Liver (tissue), 8 donors: ENCODE measurements at regions not wholly inside any gene's neighbourhood (a gene's known extent, or its start where the extent isn't known, plus 50 kb on each side); places are given as distances from the start of the nearest gene placed in this dataset.

ENCODE experiments used
- DNase-seq: peaks from one replicate; pipeline ENCODE4 v3.0.0-alpha.2; 2017; ENCODE audit warnings: low spot score
- H3K27ac ChIP-seq, 2 donors: one replicate each; pipeline ENCODE4 v1.7.0; 2013; ENCODE audit warnings: inconsistent platforms in 2 of 2, low read length in 2 of 2, control low read depth in 1 of 2, low read depth in 1 of 2, mild to moderate bottlenecking in 1 of 2
- H3K27me3 ChIP-seq, 4 donors: one replicate each; pipeline versions ENCODE4 v1.6.1 to v1.7.0; 2013; ENCODE audit warnings: low read length in 3 of 4, inconsistent platforms in 1 of 4, mild to moderate bottlenecking in 1 of 4, moderate library complexity in 1 of 4; ENCODE audit not compliant: control insufficient read depth in 4 of 4, insufficient read depth in 4 of 4
- H3K36me3 ChIP-seq, 4 donors: one replicate each; pipeline versions ENCODE4 v1.6.1 to v1.7.0; 2013; ENCODE audit warnings: low read length in 3 of 4, mild to moderate bottlenecking in 3 of 4, low read depth in 1 of 4, moderate library complexity in 1 of 4; ENCODE audit not compliant: control insufficient read depth in 4 of 4, insufficient read depth in 3 of 4
- H3K4me1 ChIP-seq, 4 donors: one replicate each; pipeline versions ENCODE4 v1.6.1 to v1.7.0; 2013; ENCODE audit warnings: low read length in 3 of 4, mild to moderate bottlenecking in 3 of 4, moderate library complexity in 1 of 4; ENCODE audit not compliant: control insufficient read depth in 4 of 4, insufficient read depth in 4 of 4
- H3K4me3 ChIP-seq, 3 donors: one replicate each; pipeline versions ENCODE4 v1.6.1 to v1.7.0; 2013; ENCODE audit warnings: low read length in 3 of 3, control low read depth in 1 of 3, low read depth in 1 of 3, mild to moderate bottlenecking in 1 of 3
- H3K9ac ChIP-seq, 2 donors: one replicate each; pipeline ENCODE4 v1.7.0; 2013; ENCODE audit warnings: low read length in 2 of 2, mild to moderate bottlenecking in 2 of 2, moderate library complexity in 2 of 2, control low read depth in 1 of 2, low read depth in 1 of 2
- H3K9me3 ChIP-seq, 4 donors: one replicate each; pipeline versions ENCODE4 v1.6.1 to v1.7.0; 2013; ENCODE audit warnings: low read length in 3 of 4; ENCODE audit not compliant: control insufficient read depth in 4 of 4
- EGR1 ChIP-seq, 2 donors: IDR thresholded peaks; 2 replicates each; pipeline ENCODE4 v1.6.1; 2016 to 2018; ENCODE audit warnings: antibody characterized with exemption in 2 of 2, low read depth in 2 of 2
- FOXA1 ChIP-seq: IDR thresholded peaks from 2 replicates; pipeline ENCODE4 v1.6.1; 2016; ENCODE audit warnings: antibody characterized with exemption
- FOXA2 ChIP-seq: IDR thresholded peaks from 2 replicates; pipeline ENCODE4 v1.6.1; 2016; ENCODE audit warnings: antibody characterized with exemption
- GABPA ChIP-seq, 2 donors: IDR thresholded peaks in 1 of 2; conservative IDR thresholded peaks in 1 of 2; 2 replicates each; pipeline ENCODE4 v1.6.1; 2016; ENCODE audit warnings: antibody characterized with exemption in 2 of 2, mild to moderate bottlenecking in 1 of 2, moderate library complexity in 1 of 2
- HNF4A ChIP-seq, 2 donors: conservative IDR thresholded peaks; 2 replicates each; pipeline ENCODE4 v1.6.1; 2016; ENCODE audit warnings: antibody characterized with exemption in 2 of 2, mild to moderate bottlenecking in 2 of 2
- HNF4G ChIP-seq: IDR thresholded peaks from 2 replicates; pipeline ENCODE4 v1.6.1; 2016; ENCODE audit warnings: antibody characterized with exemption
- JUND ChIP-seq, 2 donors: IDR thresholded peaks; 2 replicates each; pipeline ENCODE4 v1.6.1; 2016; ENCODE audit warnings: antibody characterized with exemption in 2 of 2
- MAX ChIP-seq: IDR thresholded peaks from 2 replicates; pipeline ENCODE4 v1.6.1; 2016; ENCODE audit warnings: antibody characterized with exemption
- NR2F2 ChIP-seq: IDR thresholded peaks from 2 replicates; pipeline ENCODE4 v1.6.1; 2016; ENCODE audit warnings: antibody characterized with exemption
- RAD21 ChIP-seq, 2 donors: IDR thresholded peaks; 2 replicates each; pipeline ENCODE4 v1.6.1; 2016; ENCODE audit warnings: antibody characterized with exemption in 2 of 2, mild to moderate bottlenecking in 2 of 2
- RXRA ChIP-seq, 2 donors: IDR thresholded peaks; 2 replicates each; pipeline ENCODE4 v1.6.1; 2017 to 2018; ENCODE audit warnings: antibody characterized with exemption in 2 of 2, mild to moderate bottlenecking in 1 of 2
- SP1 ChIP-seq: IDR thresholded peaks from 2 replicates; pipeline ENCODE4 v1.6.1; 2018; ENCODE audit warnings: antibody characterized with exemption, mild to moderate bottlenecking
- TAF1 ChIP-seq: conservative IDR thresholded peaks from 2 replicates; pipeline ENCODE4 v1.6.1; 2016; ENCODE audit warnings: antibody characterized with exemption, mild to moderate bottlenecking
- YY1 ChIP-seq: IDR thresholded peaks from 2 replicates; pipeline ENCODE4 v1.6.1; 2016; ENCODE audit warnings: antibody characterized with exemption, mild to moderate bottlenecking
- WGBS: extraction: QIAGEN DNeasy Blood & Tissue Kit; methylation state at CpG from one replicate; pipeline ENCODE4 v1.1.7; 2013; 5-methylcytosine and 5-hydroxymethylcytosine counted together
- TF ChIP-seq, protein P1 (sequence below): fragments of 150-350 bp; IDR thresholded peaks from 2 replicates; pipeline ENCODE4 v1.5.1; 2017; ENCODE audit warnings: improper control_type of control experiment, low read depth, low read length; ENCODE audit not compliant: missing input control
- TF ChIP-seq, protein P2 (sequence below): IDR thresholded peaks from 2 replicates; pipeline ENCODE4 v1.6.1; 2016; ENCODE audit warnings: antibody characterized with exemption
- TF ChIP-seq, protein P3 (sequence below): IDR thresholded peaks from 2 replicates; pipeline ENCODE4 v1.6.1; 2016; ENCODE audit warnings: antibody characterized with exemption
- TF ChIP-seq, protein P4 (sequence below): IDR thresholded peaks from 2 replicates; pipeline ENCODE4 v1.6.1; 2016; ENCODE audit warnings: antibody characterized with exemption, mild to moderate bottlenecking
- donor health status: healthy.
- donor health status: healthy.
- donor health status: healthy.
- donor health status: healthy.
- donor health status: healthy.

- WGBS = 93% methylated on average over 7 of the region's 7 CpGs
- DNase-seq = no peak
- no peaks in the 10 kb centered on the region for H3K36me3 ChIP-seq
- no peaks in the 10 kb centered on the region for H3K27me3 ChIP-seq
- H3K4me3 ChIP-seq = no peak overlapping the region
- no peak overlapping the region for H3K9ac ChIP-seq
- H3K27ac ChIP-seq = no peak overlapping the region
- H3K9me3 ChIP-seq = no peaks in the 10 kb centered on the region
- TF ChIP-seq NR2F2 (no peak), EGR1 (IDR thresholded peaks at IDR 0.05; ENCODE audit: low read depth in 2 of 2) (no peak), GABPA (IDR thresholded peaks at IDR 0.05 in 1 of 2, conservative IDR thresholded peaks at IDR 0.05 in 1 of 2) (no peak), SP1 (no peak), MAX (no peak), YY1 (no peak), HNF4G (no peak), HNF4A (conservative IDR thresholded peaks at IDR 0.05) (no peak), RXRA (IDR thresholded peaks at IDR 0.05) (no peak), RAD21 (IDR thresholded peaks at IDR 0.05) (no peak), FOXA1 (no peak), TAF1 (no peak), JUND (IDR thresholded peaks at IDR 0.05) (no peak), FOXA2 (no peak)
- TF ChIP-seq, protein P1, sequence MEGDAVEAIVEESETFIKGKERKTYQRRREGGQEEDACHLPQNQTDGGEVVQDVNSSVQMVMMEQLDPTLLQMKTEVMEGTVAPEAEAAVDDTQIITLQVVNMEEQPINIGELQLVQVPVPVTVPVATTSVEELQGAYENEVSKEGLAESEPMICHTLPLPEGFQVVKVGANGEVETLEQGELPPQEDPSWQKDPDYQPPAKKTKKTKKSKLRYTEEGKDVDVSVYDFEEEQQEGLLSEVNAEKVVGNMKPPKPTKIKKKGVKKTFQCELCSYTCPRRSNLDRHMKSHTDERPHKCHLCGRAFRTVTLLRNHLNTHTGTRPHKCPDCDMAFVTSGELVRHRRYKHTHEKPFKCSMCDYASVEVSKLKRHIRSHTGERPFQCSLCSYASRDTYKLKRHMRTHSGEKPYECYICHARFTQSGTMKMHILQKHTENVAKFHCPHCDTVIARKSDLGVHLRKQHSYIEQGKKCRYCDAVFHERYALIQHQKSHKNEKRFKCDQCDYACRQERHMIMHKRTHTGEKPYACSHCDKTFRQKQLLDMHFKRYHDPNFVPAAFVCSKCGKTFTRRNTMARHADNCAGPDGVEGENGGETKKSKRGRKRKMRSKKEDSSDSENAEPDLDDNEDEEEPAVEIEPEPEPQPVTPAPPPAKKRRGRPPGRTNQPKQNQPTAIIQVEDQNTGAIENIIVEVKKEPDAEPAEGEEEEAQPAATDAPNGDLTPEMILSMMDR = no peak
- TF ChIP-seq, protein P2, sequence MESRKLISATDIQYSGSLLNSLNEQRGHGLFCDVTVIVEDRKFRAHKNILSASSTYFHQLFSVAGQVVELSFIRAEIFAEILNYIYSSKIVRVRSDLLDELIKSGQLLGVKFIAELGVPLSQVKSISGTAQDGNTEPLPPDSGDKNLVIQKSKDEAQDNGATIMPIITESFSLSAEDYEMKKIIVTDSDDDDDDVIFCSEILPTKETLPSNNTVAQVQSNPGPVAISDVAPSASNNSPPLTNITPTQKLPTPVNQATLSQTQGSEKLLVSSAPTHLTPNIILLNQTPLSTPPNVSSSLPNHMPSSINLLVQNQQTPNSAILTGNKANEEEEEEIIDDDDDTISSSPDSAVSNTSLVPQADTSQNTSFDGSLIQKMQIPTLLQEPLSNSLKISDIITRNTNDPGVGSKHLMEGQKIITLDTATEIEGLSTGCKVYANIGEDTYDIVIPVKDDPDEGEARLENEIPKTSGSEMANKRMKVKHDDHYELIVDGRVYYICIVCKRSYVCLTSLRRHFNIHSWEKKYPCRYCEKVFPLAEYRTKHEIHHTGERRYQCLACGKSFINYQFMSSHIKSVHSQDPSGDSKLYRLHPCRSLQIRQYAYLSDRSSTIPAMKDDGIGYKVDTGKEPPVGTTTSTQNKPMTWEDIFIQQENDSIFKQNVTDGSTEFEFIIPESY = no peak
- TF ChIP-seq, protein P3, sequence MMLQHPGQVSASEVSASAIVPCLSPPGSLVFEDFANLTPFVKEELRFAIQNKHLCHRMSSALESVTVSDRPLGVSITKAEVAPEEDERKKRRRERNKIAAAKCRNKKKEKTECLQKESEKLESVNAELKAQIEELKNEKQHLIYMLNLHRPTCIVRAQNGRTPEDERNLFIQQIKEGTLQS = no peak
- TF ChIP-seq, protein P4, sequence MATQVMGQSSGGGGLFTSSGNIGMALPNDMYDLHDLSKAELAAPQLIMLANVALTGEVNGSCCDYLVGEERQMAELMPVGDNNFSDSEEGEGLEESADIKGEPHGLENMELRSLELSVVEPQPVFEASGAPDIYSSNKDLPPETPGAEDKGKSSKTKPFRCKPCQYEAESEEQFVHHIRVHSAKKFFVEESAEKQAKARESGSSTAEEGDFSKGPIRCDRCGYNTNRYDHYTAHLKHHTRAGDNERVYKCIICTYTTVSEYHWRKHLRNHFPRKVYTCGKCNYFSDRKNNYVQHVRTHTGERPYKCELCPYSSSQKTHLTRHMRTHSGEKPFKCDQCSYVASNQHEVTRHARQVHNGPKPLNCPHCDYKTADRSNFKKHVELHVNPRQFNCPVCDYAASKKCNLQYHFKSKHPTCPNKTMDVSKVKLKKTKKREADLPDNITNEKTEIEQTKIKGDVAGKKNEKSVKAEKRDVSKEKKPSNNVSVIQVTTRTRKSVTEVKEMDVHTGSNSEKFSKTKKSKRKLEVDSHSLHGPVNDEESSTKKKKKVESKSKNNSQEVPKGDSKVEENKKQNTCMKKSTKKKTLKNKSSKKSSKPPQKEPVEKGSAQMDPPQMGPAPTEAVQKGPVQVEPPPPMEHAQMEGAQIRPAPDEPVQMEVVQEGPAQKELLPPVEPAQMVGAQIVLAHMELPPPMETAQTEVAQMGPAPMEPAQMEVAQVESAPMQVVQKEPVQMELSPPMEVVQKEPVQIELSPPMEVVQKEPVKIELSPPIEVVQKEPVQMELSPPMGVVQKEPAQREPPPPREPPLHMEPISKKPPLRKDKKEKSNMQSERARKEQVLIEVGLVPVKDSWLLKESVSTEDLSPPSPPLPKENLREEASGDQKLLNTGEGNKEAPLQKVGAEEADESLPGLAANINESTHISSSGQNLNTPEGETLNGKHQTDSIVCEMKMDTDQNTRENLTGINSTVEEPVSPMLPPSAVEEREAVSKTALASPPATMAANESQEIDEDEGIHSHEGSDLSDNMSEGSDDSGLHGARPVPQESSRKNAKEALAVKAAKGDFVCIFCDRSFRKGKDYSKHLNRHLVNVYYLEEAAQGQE = no peak
- H3K4me1 ChIP-seq = peaks cover 0 to 12% (median 7%) of the 10 kb centered on the region in 4 donors
Observed at GRCh38 chr22:27477171-27477570, 324.4 kb downstream of the MN1 start.
